Esophagus muscularis mucosa (tissue), 3 donors: ENCODE measurements at regions not wholly inside any gene's neighbourhood (a gene's known extent, or its start where the extent isn't known, plus 50 kb on each side); places are given as distances from the start of the nearest gene placed in this dataset.

Experiments used
- POLR2AphosphoS5 ChIP-seq, 2 donors: sonication (generic); formaldehyde crosslinking; IDR thresholded peaks; one replicate each; pipeline ENCODE4 v1.6.1; 2017; ENCODE audit warnings: antibody characterized with exemption in 2 of 2
- TF ChIP-seq, protein P1 (sequence below), 3 experiments: fragments of 200-600 bp in 2 of 3; fragments of 450-650 bp in 1 of 3; sonication (generic) in 2 of 3; IDR thresholded peaks; one replicate each; pipeline ENCODE4 v1.5.1; 2017 to 2019; ENCODE audit warnings: antibody characterized with exemption in 3 of 3, mild to moderate bottlenecking in 2 of 3, moderate library complexity in 1 of 3

DNA sequence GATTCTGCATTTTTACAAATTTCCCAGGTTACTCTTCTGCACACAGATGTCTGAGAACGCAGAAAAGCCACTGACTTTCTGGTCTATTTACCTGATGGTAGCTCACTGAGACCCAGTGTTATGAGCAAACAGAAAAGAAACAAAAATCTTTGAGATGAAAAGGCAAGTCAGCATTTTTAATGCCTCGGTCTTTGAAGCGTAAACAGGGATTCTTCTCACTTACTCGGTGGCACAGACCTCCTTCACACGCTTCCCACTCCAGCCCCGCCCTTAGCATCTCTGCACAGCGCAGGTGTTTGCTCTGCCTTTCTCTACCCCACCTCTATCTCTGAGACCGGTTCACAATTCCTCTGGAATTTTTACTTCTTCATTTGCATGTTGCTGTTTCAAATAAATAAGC is 195.0 kb upstream of the IRX1 start:
- TF ChIP-seq, protein P1, sequence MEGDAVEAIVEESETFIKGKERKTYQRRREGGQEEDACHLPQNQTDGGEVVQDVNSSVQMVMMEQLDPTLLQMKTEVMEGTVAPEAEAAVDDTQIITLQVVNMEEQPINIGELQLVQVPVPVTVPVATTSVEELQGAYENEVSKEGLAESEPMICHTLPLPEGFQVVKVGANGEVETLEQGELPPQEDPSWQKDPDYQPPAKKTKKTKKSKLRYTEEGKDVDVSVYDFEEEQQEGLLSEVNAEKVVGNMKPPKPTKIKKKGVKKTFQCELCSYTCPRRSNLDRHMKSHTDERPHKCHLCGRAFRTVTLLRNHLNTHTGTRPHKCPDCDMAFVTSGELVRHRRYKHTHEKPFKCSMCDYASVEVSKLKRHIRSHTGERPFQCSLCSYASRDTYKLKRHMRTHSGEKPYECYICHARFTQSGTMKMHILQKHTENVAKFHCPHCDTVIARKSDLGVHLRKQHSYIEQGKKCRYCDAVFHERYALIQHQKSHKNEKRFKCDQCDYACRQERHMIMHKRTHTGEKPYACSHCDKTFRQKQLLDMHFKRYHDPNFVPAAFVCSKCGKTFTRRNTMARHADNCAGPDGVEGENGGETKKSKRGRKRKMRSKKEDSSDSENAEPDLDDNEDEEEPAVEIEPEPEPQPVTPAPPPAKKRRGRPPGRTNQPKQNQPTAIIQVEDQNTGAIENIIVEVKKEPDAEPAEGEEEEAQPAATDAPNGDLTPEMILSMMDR (IDR thresholded peaks at IDR 0.05) = no peak
- TF ChIP-seq POLR2AphosphoS5 (IDR thresholded peaks at IDR 0.05) = no peak
